HG03045 (cell line): ENCODE measurements at regions not wholly inside any gene's neighbourhood (a gene's known extent, or its start where the extent isn't known, plus 50 kb on each side); places are given as distances from the start of the nearest gene placed in this dataset.
"Not testable (repeated sequence)": the region's sequence is repeated elsewhere in the genome, so short reads cannot be mapped to it uniquely, and the experiment has no call there.

Source experiments
- ATAC-seq: cut with Tn5 transposase; IDR thresholded peaks from one replicate; pipeline ENCODE4 v1.9.1; 2021; ENCODE audit warnings: mild to moderate bottlenecking, moderate library complexity; ENCODE audit not compliant: unreplicated experiment

GRCh38 chr7:68980011-68980410, 618.3 kb upstream of the AUTS2 start:
- ATAC-seq: no peak

GRCh38 chr7:68980432-68980831, 617.8 kb upstream of the AUTS2 start:
- ATAC-seq: not testable (repeated sequence)

- ATAC-seq: no peak
Measured at GRCh38 chr7:68984306-68984705, 614.0 kb upstream of the AUTS2 start.

GRCh38 chr7:68994841-68995240, 603.4 kb upstream of the AUTS2 start:
- no peak for ATAC-seq

GRCh38 chr7:68998136-68998535, 600.1 kb upstream of the AUTS2 start:
- no peak for ATAC-seq

GRCh38 chr7:69002416-69002815, 595.9 kb upstream of the AUTS2 start:
- no peak for ATAC-seq

- ATAC-seq: no peak
Measured at GRCh38 chr7:69012149-69012548, 586.1 kb upstream of the AUTS2 start.

GRCh38 chr7:69017208-69017607, 581.1 kb upstream of the AUTS2 start:
- no peak for ATAC-seq

GRCh38 chr7:69018200-69018599, 580.1 kb upstream of the AUTS2 start:
- ATAC-seq: no peak

GRCh38 chr7:69019437-69019836, 578.8 kb upstream of the AUTS2 start:
- no peak for ATAC-seq

GRCh38 chr7:69020536-69020935, 577.7 kb upstream of the AUTS2 start:
- no peak for ATAC-seq

GRCh38 chr7:69025249-69025648, 573.0 kb upstream of the AUTS2 start:
- no peak for ATAC-seq

- ATAC-seq: no peak
Measured at GRCh38 chr7:69032848-69033247, 565.4 kb upstream of the AUTS2 start.

GRCh38 chr7:69035826-69036225, 562.4 kb upstream of the AUTS2 start:
- ATAC-seq: no peak

- ATAC-seq: no peak
Measured at GRCh38 chr7:69036301-69036700, 562.0 kb upstream of the AUTS2 start.

- no peak for ATAC-seq
Measured at GRCh38 chr7:69038915-69039314, 559.4 kb upstream of the AUTS2 start.

GRCh38 chr7:69042138-69042537, 556.1 kb upstream of the AUTS2 start:
- ATAC-seq: no peak

- no peak for ATAC-seq
Measured at GRCh38 chr7:69047151-69047754, 551.0 kb upstream of the AUTS2 start.

GRCh38 chr7:69049326-69049725, 548.9 kb upstream of the AUTS2 start:
- ATAC-seq: no peak

GRCh38 chr7:69052447-69052846, 545.8 kb upstream of the AUTS2 start:
- ATAC-seq: no peak

- ATAC-seq: no peak
Measured at GRCh38 chr7:69060516-69060915, 537.8 kb upstream of the AUTS2 start.

- no peak for ATAC-seq
Measured at GRCh38 chr7:69062020-69062765, 536.1 kb upstream of the AUTS2 start.

- no peak for ATAC-seq
Measured at GRCh38 chr7:69067397-69067796, 530.9 kb upstream of the AUTS2 start.
